ENCODE measurements at regions not wholly inside any gene's neighbourhood (a gene's known extent, or its start where the extent isn't known, plus 50 kb on each side); places are given as distances from the start of the nearest gene placed in this dataset.

GRCh38 chr12:90004319-90005074, 295.9 kb upstream of the ATP2B1 start:
- no peak for TF ChIP-seq EZH2 (IDR thresholded peaks at IDR 0.05; ENCODE audit: borderline replicate concordance, low read depth, low read length, severe bottlenecking)
- no peak for TF ChIP-seq CTCF (IDR thresholded peaks at IDR 0.05; ENCODE audit: extremely low read depth in 1 of 2, insufficient read depth in 1 of 2, low read depth in 1 of 2, low read length in 2 of 2)
- TF ChIP-seq POLR2AphosphoS5 (IDR thresholded peaks at IDR 0.05; ENCODE audit: insufficient read depth, low read depth, low read length), result no peak
- TF ChIP-seq JUN (IDR thresholded peaks at IDR 0.05; ENCODE audit: borderline replicate concordance, insufficient read depth, insufficient read length, low read depth), result no peak
- TF ChIP-seq MAX (IDR thresholded peaks at IDR 0.05; ENCODE audit: insufficient read depth, insufficient read length), result no peak
